Cardiac muscle cell (in vitro differentiated cells and primary cell): ENCODE measurements at regions not wholly inside any gene's neighbourhood (a gene's known extent, or its start where the extent isn't known, plus 50 kb on each side); places are given as distances from the start of the nearest gene placed in this dataset.

ENCODE experiments used
- DNase-seq, 2 donors: peaks; one replicate each; pipeline versions ENCODE4 v3.0.0 to v3.0.0-alpha.2; 2010 to 2017; ENCODE audit warnings: low read depth in 1 of 2, low spot score in 1 of 2
- H3K27ac ChIP-seq: fragments of 200-600 bp; sonication (generic); 2 replicates; pipeline ENCODE4 v1.5.1; 2016
- H3K27me3 ChIP-seq: fragments of 200-600 bp; sonication (generic); 2 replicates; pipeline ENCODE4 v1.6.0; 2016; ENCODE audit warnings: control low read depth
- H3K36me3 ChIP-seq: fragments of 200-600 bp; sonication (generic); 2 replicates; pipeline ENCODE4 v1.5.1; 2016; ENCODE audit warnings: control low read depth
- H3K4me1 ChIP-seq: fragments of 200-600 bp; sonication (generic); 2 replicates; pipeline ENCODE4 v1.8.1; 2017; ENCODE audit warnings: low read depth, mild to moderate bottlenecking, mixed run types
- H3K4me3 ChIP-seq: fragments of 200-600 bp; sonication (generic); 2 replicates; pipeline ENCODE4 v1.5.1; 2016; ENCODE audit warnings: mild to moderate bottlenecking
- H3K9me3 ChIP-seq: fragments of 200-600 bp; sonication (generic); 2 replicates; pipeline ENCODE4 v1.5.1; 2017; ENCODE audit warnings: low read depth, mild to moderate bottlenecking, control low read depth
- TF ChIP-seq, protein P1 (sequence below): IDR thresholded peaks from 2 replicates; pipeline ENCODE4 v1.5.1; 2012; ENCODE audit warnings: low read depth, mild to moderate bottlenecking, low read length

DNA sequence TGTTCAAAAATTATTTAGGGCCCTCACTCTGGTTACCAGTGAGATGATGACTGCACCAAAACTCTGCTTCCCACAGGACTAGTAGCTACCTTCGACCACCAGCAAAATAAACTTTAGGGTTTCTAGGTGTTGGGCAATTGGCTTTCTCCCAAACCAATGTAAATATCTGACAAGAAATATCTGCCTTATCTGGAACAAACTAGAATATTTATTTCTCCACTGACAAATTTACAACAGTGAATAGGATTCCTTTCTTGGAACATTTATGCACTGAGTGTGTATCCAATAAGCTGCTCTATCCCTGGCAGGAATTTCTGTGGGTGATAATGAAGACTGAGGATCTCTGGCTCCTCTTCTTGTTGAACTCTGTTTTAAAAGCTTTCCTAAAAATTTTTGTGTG, 148.6 kb downstream of the SLC6A15 start:
- Histone ChIP-seq H3K9me3 (no peaks in the 10 kb centered on the region), H3K36me3 (no peaks in the 10 kb centered on the region), H3K4me1 (no peaks in the 10 kb centered on the region), H3K4me3 (no peak overlapping the region), H3K27ac (no peak overlapping the region), H3K27me3 (no peaks in the 10 kb centered on the region)
- no peak for DNase-seq
- TF ChIP-seq, protein P1, sequence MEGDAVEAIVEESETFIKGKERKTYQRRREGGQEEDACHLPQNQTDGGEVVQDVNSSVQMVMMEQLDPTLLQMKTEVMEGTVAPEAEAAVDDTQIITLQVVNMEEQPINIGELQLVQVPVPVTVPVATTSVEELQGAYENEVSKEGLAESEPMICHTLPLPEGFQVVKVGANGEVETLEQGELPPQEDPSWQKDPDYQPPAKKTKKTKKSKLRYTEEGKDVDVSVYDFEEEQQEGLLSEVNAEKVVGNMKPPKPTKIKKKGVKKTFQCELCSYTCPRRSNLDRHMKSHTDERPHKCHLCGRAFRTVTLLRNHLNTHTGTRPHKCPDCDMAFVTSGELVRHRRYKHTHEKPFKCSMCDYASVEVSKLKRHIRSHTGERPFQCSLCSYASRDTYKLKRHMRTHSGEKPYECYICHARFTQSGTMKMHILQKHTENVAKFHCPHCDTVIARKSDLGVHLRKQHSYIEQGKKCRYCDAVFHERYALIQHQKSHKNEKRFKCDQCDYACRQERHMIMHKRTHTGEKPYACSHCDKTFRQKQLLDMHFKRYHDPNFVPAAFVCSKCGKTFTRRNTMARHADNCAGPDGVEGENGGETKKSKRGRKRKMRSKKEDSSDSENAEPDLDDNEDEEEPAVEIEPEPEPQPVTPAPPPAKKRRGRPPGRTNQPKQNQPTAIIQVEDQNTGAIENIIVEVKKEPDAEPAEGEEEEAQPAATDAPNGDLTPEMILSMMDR = no peak

- Histone ChIP-seq H3K9me3 (no peaks in the 10 kb centered on the region), H3K4me1 (no peaks in the 10 kb centered on the region), H3K27me3 (no peaks in the 10 kb centered on the region), H3K36me3 (no peaks in the 10 kb centered on the region), H3K27ac (no peak overlapping the region), H3K4me3 (no peak overlapping the region)
- TF ChIP-seq, protein P1 = no peak
- DNase-seq = peak in 1 of 2 donors; percentile 58
Measured at GRCh38 chr12:84763107-84763506, 149.5 kb downstream of the SLC6A15 start.

- Histone ChIP-seq H3K4me3 (no peak overlapping the region), H3K9me3 (no peaks in the 10 kb centered on the region), H3K27me3 (no peaks in the 10 kb centered on the region), H3K4me1 (no peaks in the 10 kb centered on the region), H3K36me3 (no peaks in the 10 kb centered on the region), H3K27ac (no peak overlapping the region)
- DNase-seq = no peak
- TF ChIP-seq, protein P1 = no peak
Measured at GRCh38 chr12:84760091-84760865, 152.3 kb downstream of the SLC6A15 start.

- H3K9me3 ChIP-seq = no peaks in the 10 kb centered on the region
- H3K27me3 ChIP-seq = no peaks in the 10 kb centered on the region
- H3K4me3 ChIP-seq = no peak overlapping the region
- no peaks in the 10 kb centered on the region for H3K36me3 ChIP-seq
- no peaks in the 10 kb centered on the region for H3K4me1 ChIP-seq
- no peak overlapping the region for H3K27ac ChIP-seq
- peak in 1 of 2 donors; percentile 74 for DNase-seq
- TF ChIP-seq, protein P1 = no peak
Measured at GRCh38 chr12:84757978-84758377, 154.6 kb downstream of the SLC6A15 start.

DNA sequence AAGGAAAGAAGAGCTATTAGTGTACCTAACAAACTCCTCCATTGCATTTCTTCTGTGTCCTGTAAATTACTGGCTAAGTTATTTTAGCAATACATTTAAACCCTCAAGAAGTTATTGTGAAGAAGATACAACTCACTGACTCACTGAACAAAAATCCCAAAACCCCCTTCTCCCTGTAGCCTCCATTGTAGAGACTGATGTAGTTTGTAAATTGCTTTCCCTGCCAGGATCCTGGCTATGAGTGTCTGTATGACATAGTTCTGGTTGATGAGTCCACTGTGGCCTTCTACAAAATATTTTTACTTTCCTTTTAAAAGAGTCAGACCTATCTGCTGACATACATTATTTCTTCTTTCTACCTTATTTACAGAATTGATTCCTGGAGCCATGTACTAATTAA, 155.6 kb downstream of the SLC6A15 start:
- DNase-seq = peak in 1 of 2 donors; percentile 51
- Histone ChIP-seq H3K9me3 (no peaks in the 10 kb centered on the region), H3K27ac (no peak overlapping the region), H3K4me3 (no peak overlapping the region), H3K27me3 (no peaks in the 10 kb centered on the region), H3K4me1 (no peaks in the 10 kb centered on the region), H3K36me3 (no peaks in the 10 kb centered on the region)
- TF ChIP-seq, protein P1 = no peak
